ENCODE measurements at regions not wholly inside any gene's neighbourhood (a gene's known extent, or its start where the extent isn't known, plus 50 kb on each side); places are given as distances from the start of the nearest gene placed in this dataset.
"Not testable (repeated sequence)": the region's sequence is repeated elsewhere in the genome, so short reads cannot be mapped to it uniquely, and the experiment has no call there.

- no peak for DNase-seq (ENCODE audit: low read depth)
- no peak for FAIRE-seq
- Histone ChIP-seq H3K27me3 (ENCODE audit: control insufficient read depth, insufficient read depth, low read length) (no peaks in the 10 kb centered on the region), H3K4me3 (ENCODE audit: low read depth, low read length) (no peak overlapping the region), H3K36me3 (ENCODE audit: control insufficient read depth, insufficient read depth, low read length) (no peaks in the 10 kb centered on the region)
- no peak for TF ChIP-seq CTCF (IDR thresholded peaks at IDR 0.05; ENCODE audit: insufficient read depth, low read length, severe bottlenecking)
These were observed 524.1 kb downstream of the TMEM38B start for GRCh38 chr9:106218427-106218826.

- DNase-seq (ENCODE audit: low read depth) = no peak
These were observed 524.5 kb downstream of the TMEM38B start for GRCh38 chr9:106218854-106219253.

GRCh38 chr9:106220415-106220814 lies 526.1 kb downstream of the TMEM38B start:
- H3K27me3 ChIP-seq (ENCODE audit: control insufficient read depth, insufficient read depth, low read length) = no peaks in the 10 kb centered on the region
- no peak overlapping the region for H3K4me3 ChIP-seq (ENCODE audit: low read depth, low read length)
- no peak for FAIRE-seq
- DNase-seq (ENCODE audit: low read depth) = no peak
- no peaks in the 10 kb centered on the region for H3K36me3 ChIP-seq (ENCODE audit: control insufficient read depth, insufficient read depth, low read length)
- TF ChIP-seq CTCF (IDR thresholded peaks at IDR 0.05; ENCODE audit: insufficient read depth, low read length, severe bottlenecking) = no peak

More at GRCh38 chr9:106218854-106219253, 524.5 kb downstream of the TMEM38B start:
- H3K4me3 ChIP-seq (ENCODE audit: low read depth, low read length) = no peak overlapping the region
- FAIRE-seq = no peak
- H3K36me3 ChIP-seq (ENCODE audit: control insufficient read depth, insufficient read depth, low read length) = no peaks in the 10 kb centered on the region
- TF ChIP-seq CTCF (IDR thresholded peaks at IDR 0.05; ENCODE audit: insufficient read depth, low read length, severe bottlenecking) = no peak
- no peaks in the 10 kb centered on the region for H3K27me3 ChIP-seq (ENCODE audit: control insufficient read depth, insufficient read depth, low read length)

GRCh38 chr9:106228861-106229260 lies 534.5 kb downstream of the TMEM38B start:
- H3K4me3 ChIP-seq (ENCODE audit: low read depth, low read length) = no peak overlapping the region
- no peak for TF ChIP-seq CTCF (IDR thresholded peaks at IDR 0.05; ENCODE audit: insufficient read depth, low read length, severe bottlenecking)
- H3K27me3 ChIP-seq (ENCODE audit: control insufficient read depth, insufficient read depth, low read length) = no peaks in the 10 kb centered on the region
- no peak for FAIRE-seq
- H3K36me3 ChIP-seq (ENCODE audit: control insufficient read depth, insufficient read depth, low read length) = no peaks in the 10 kb centered on the region
- no peak for DNase-seq (ENCODE audit: low read depth)

GRCh38 chr9:106233116-106233515 lies 538.8 kb downstream of the TMEM38B start:
- no peaks in the 10 kb centered on the region for H3K36me3 ChIP-seq (ENCODE audit: control insufficient read depth, insufficient read depth, low read length)
- no peak for FAIRE-seq
- no peak overlapping the region for H3K4me3 ChIP-seq (ENCODE audit: low read depth, low read length)
- DNase-seq (ENCODE audit: low read depth) = no peak
- TF ChIP-seq CTCF (IDR thresholded peaks at IDR 0.05; ENCODE audit: insufficient read depth, low read length, severe bottlenecking) = no peak
- no peaks in the 10 kb centered on the region for H3K27me3 ChIP-seq (ENCODE audit: control insufficient read depth, insufficient read depth, low read length)

GRCh38 chr9:106260908-106261307 lies 566.6 kb downstream of the TMEM38B start:
- FAIRE-seq; H3K27me3 ChIP-seq (ENCODE audit: control insufficient read depth, insufficient read depth, low read length); H3K4me3 ChIP-seq (ENCODE audit: low read depth, low read length); DNase-seq (ENCODE audit: low read depth); H3K36me3 ChIP-seq (ENCODE audit: control insufficient read depth, insufficient read depth, low read length): not testable (repeated sequence)
